ENCODE measurements at regions not wholly inside any gene's neighbourhood (a gene's known extent, or its start where the extent isn't known, plus 50 kb on each side); places are given as distances from the start of the nearest gene placed in this dataset.
"Not testable (repeated sequence)": the region's sequence is repeated elsewhere in the genome, so short reads cannot be mapped to it uniquely, and the experiment has no call there.

GRCh38 chr11:79503028-79503427 is 62.2 kb upstream of the TENM4 start:
- no peak for DNase-seq (ENCODE audit: low read depth)

GRCh38 chr11:79501707-79502106 is 60.9 kb upstream of the TENM4 start:
- DNase-seq (ENCODE audit: low read depth), result no peak

GRCh38 chr11:79499929-79500328 is 59.1 kb upstream of the TENM4 start:
- DNase-seq (ENCODE audit: low read depth), result not testable (repeated sequence)

- no peak for DNase-seq (ENCODE audit: low read depth)
These were observed 57.8 kb upstream of the TENM4 start for GRCh38 chr11:79498667-79499066.

GRCh38 chr11:79493555-79494171 is 52.8 kb upstream of the TENM4 start:
- no peak for DNase-seq (ENCODE audit: low read depth)

- no peak for DNase-seq (ENCODE audit: low read depth)
These were observed 51.2 kb upstream of the TENM4 start for GRCh38 chr11:79492008-79492407.
